ENCODE measurements at regions not wholly inside any gene's neighbourhood (a gene's known extent, or its start where the extent isn't known, plus 50 kb on each side); places are given as distances from the start of the nearest gene placed in this dataset.

DNA sequence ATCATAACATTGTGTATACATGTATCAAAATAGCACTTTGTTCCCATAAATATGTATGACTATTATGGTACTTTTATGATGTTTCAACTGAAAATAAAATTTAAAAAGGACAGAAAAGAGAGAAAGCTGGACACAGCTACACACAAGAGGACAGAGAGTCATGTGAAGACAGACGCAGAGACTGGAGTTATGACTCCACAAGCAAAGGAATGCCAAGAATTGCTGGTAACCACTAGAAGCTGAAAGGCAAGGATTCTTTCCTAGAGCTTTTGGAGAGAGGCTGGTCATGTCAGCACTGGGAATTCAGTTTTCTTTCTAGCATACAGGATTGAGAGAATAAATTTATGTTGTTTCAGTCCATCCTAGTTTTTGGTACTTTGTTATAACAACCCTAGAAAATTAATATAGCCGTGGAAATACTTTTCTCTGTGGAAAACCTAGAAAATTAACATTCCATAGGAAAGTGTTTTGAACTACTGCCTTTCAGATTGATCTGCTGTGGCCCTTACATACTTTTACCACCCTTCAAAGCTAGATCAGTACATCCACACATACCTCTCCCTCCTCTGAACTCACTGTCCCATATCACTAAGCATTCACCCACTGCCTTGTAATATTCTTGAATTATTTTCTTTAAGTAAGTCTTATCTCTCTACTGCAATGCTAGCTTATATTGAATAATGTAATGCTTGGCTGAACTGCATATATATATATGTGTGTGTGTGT, 575.3 kb downstream of the IPMK start:
- ATAC-seq (ENCODE audit: low read depth) (no peak), DNase-seq (no peak)
- POLR2A ChIA-PET = no interaction called here
- no peak overlapping the region for H3K27ac Mint-ChIP-seq
- no peaks in the 10 kb centered on the region for H3K4me1 Mint-ChIP-seq
- H3K36me3 Mint-ChIP-seq (ENCODE audit: low read depth) = no peaks in the 10 kb centered on the region
- H3K9me3 Mint-ChIP-seq = peaks cover 4% of the 10 kb centered on the region
- H3K4me3 Mint-ChIP-seq = no peak overlapping the region
- TF ChIP-seq, protein P1, sequence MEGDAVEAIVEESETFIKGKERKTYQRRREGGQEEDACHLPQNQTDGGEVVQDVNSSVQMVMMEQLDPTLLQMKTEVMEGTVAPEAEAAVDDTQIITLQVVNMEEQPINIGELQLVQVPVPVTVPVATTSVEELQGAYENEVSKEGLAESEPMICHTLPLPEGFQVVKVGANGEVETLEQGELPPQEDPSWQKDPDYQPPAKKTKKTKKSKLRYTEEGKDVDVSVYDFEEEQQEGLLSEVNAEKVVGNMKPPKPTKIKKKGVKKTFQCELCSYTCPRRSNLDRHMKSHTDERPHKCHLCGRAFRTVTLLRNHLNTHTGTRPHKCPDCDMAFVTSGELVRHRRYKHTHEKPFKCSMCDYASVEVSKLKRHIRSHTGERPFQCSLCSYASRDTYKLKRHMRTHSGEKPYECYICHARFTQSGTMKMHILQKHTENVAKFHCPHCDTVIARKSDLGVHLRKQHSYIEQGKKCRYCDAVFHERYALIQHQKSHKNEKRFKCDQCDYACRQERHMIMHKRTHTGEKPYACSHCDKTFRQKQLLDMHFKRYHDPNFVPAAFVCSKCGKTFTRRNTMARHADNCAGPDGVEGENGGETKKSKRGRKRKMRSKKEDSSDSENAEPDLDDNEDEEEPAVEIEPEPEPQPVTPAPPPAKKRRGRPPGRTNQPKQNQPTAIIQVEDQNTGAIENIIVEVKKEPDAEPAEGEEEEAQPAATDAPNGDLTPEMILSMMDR (IDR thresholded peaks at IDR 0.05) = no peak
- no peaks in the 10 kb centered on the region for H3K27me3 Mint-ChIP-seq
- intact Hi-C loops (cut with micrococcal nuclease) = no loop called here
- CTCF ChIA-PET = no interaction called here

DNA sequence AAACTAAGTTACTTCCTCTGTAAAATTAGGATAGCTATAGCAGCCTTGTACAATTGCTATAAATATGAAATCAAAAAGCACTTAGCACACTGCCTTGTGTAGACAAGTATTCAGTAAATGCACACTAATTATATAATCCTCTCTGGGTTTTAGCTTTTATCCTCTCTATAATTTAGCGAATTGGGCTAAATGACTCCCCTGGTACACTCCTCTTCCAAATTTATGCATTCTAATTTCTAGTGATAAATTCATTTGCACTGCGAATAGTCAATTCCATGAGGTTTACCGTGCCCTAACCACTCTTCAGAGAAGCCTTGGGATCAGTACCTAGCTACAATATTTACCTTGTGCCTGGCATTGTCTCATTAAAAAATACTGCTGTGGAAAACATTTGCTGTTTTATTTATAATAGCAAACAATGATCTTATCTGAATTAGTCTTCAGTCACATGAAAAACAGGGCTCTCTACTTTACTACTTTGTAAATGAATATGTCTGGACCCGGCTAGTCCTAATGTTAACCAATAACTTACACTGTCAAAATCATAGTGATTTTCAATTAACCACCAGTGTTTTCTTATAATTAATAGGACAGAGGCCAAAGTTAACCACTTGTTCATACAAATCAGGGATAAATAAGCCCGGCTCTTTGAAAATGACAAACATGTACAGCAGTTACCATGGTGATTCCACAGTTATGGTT, 577.9 kb downstream of the IPMK start:
- DNase-seq (no peak), ATAC-seq (ENCODE audit: low read depth) (no peak)
- H3K36me3 Mint-ChIP-seq (ENCODE audit: low read depth) = no peaks in the 10 kb centered on the region
- TF ChIP-seq, protein P1 (IDR thresholded peaks at IDR 0.05) = no peak
- intact Hi-C loops (cut with micrococcal nuclease) = no loop called here
- H3K27me3 Mint-ChIP-seq = no peaks in the 10 kb centered on the region
- H3K4me1 Mint-ChIP-seq = no peaks in the 10 kb centered on the region
- peaks cover 4% of the 10 kb centered on the region for H3K9me3 Mint-ChIP-seq
- CTCF ChIA-PET = no interaction called here
- POLR2A ChIA-PET = no interaction called here
- no peak overlapping the region for H3K27ac Mint-ChIP-seq
- H3K4me3 Mint-ChIP-seq = no peak overlapping the region

DNA sequence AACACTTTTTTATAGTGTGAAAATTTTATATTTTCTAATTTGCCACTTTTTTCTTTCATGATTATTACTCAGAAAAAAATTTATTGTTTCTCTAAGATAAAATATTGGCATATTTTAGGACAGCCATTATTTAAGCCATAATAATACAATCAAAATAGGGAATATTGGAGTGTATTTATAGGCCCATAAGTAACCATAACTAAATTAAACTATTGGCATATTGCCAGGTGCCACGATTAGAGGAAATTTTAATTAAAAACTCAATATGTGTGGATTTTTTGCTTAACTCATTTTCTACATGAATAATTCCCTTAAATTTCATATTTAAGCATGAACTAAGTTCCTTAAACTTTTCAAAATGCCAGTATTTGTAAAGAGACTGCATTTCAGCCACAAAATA, 587.8 kb downstream of the IPMK start:
- Mint-ChIP-seq H3K4me1 (no peaks in the 10 kb centered on the region), H3K9me3 (peaks cover 3% of the 10 kb centered on the region), H3K27ac (no peak overlapping the region), H3K4me3 (no peak overlapping the region), H3K27me3 (no peaks in the 10 kb centered on the region), H3K36me3 (ENCODE audit: low read depth) (no peaks in the 10 kb centered on the region)
- TF ChIP-seq, protein P1 (IDR thresholded peaks at IDR 0.05) = no peak
- ATAC-seq (ENCODE audit: low read depth) (no peak), DNase-seq (no peak)
- ChIA-PET CTCF (no interaction called here), POLR2A (no interaction called here)
- intact Hi-C loops (cut with micrococcal nuclease) = no loop called here

DNA sequence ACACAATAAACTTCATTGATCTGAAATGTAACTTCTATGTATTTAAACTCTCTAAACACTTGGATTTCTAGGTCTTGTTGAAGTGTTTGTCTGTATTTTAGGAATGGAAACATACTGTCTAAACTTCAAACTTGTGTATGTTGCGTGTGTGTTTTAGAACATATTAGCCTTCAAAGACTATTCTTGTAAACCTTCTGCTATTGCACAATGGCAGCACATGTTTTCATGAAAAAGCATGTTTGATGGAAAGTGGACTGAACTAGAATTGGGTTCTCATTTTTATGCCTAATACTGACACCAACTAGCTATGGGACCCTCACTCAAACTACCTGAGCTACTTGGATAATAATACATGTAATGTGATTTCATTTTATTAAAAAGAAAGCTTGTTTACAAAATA, 592.6 kb downstream of the IPMK start:
- ATAC-seq (ENCODE audit: low read depth) = no peak
- CTCF ChIA-PET = no interaction called here
- intact Hi-C loops (cut with micrococcal nuclease) = no loop called here
- no peak overlapping the region for H3K27ac Mint-ChIP-seq
- POLR2A ChIA-PET = no interaction called here
- H3K4me1 Mint-ChIP-seq = no peaks in the 10 kb centered on the region
- H3K9me3 Mint-ChIP-seq = peaks cover 3% of the 10 kb centered on the region
- TF ChIP-seq, protein P1 (IDR thresholded peaks at IDR 0.05) = no peak
- H3K27me3 Mint-ChIP-seq = no peaks in the 10 kb centered on the region
- DNase-seq = no peak
- no peaks in the 10 kb centered on the region for H3K36me3 Mint-ChIP-seq (ENCODE audit: low read depth)
- no peak overlapping the region for H3K4me3 Mint-ChIP-seq

DNA sequence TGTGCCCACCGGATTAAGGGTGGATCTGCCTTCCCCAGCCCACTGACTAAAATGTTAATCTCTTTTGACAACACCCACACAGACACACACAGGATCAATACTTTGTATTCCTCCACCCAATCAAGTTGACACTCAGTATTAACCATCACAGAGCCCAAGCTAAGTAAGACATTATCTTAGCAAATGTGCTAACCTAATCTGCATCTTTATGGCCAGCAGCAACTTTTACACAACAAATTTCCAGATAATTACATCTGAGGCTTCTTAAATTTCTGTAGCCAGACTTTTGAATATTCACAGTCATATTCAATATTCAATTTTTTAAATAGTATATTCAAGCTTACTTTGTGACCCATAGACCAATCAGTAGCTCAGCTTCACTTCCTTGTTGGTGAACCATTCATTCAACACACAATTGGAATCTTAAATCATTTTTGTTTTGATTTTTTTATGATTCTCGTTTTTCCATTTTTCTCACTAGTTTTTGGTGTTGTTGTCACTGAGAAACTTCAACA, 594.2 kb downstream of the IPMK start:
- POLR2A ChIA-PET = no interaction called here
- TF ChIP-seq, protein P1 (IDR thresholded peaks at IDR 0.05) = no peak
- H3K27ac Mint-ChIP-seq = no peak overlapping the region
- CTCF ChIA-PET = no interaction called here
- no peaks in the 10 kb centered on the region for H3K4me1 Mint-ChIP-seq
- ATAC-seq (ENCODE audit: low read depth) (no peak), DNase-seq (no peak)
- no peaks in the 10 kb centered on the region for H3K9me3 Mint-ChIP-seq
- intact Hi-C loops (cut with micrococcal nuclease) = no loop called here
- no peaks in the 10 kb centered on the region for H3K27me3 Mint-ChIP-seq
- no peak overlapping the region for H3K4me3 Mint-ChIP-seq
- H3K36me3 Mint-ChIP-seq (ENCODE audit: low read depth) = no peaks in the 10 kb centered on the region

All from activated B cell treated with CpG ODN at 0.5 μM for 24 hours (primary cell).